Activated T-helper 1 cell treated with anti-CD3 and anti-CD28 coated beads, Interleukin-12 subunit alpha, Interleukin-12 subunit beta, Interleukin-2, Interleukin-4 antibody, amounts not matched to agents 30 ng/mL and 10 ng/mL and 1 ng/mL, durations not matched to agents 14 hours and 24 hours and 36 hours (primary cell): ENCODE measurements at regions not wholly inside any gene's neighbourhood (a gene's known extent, or its start where the extent isn't known, plus 50 kb on each side); places are given as distances from the start of the nearest gene placed in this dataset.

Experiments
- DNase-seq: peaks from one replicate; pipeline ENCODE4 v3.0.0; 2021; ENCODE audit warnings: low spot score
- H3K27ac Mint-ChIP-seq: one replicate; pipeline ENCODE4 v1.8.0; 2021; ENCODE audit warnings: mild to moderate bottlenecking, mixed read lengths
- H3K27me3 Mint-ChIP-seq: one replicate; pipeline ENCODE4 v1.8.0; 2022; ENCODE audit warnings: mild to moderate bottlenecking, moderate library complexity, mixed read lengths; ENCODE audit not compliant: insufficient read depth
- H3K36me3 Mint-ChIP-seq: one replicate; pipeline ENCODE4 v1.8.0; 2021; ENCODE audit warnings: low read depth, mixed read lengths
- H3K4me1 Mint-ChIP-seq: one replicate; pipeline ENCODE4 v1.8.0; 2021; ENCODE audit warnings: low read depth, mixed read lengths
- H3K4me3 Mint-ChIP-seq: one replicate; pipeline ENCODE4 v1.8.0; 2021; ENCODE audit warnings: mild to moderate bottlenecking, moderate library complexity, mixed read lengths
- H3K9me3 Mint-ChIP-seq: one replicate; pipeline ENCODE4 v1.8.0; 2021; ENCODE audit warnings: mixed read lengths
- intact Hi-C: fragments of 100-400 bp; cut with micrococcal nuclease; formaldehyde crosslinking; loops from one replicate; pipeline ENCODE4 v1.15.1; 2024

DNA sequence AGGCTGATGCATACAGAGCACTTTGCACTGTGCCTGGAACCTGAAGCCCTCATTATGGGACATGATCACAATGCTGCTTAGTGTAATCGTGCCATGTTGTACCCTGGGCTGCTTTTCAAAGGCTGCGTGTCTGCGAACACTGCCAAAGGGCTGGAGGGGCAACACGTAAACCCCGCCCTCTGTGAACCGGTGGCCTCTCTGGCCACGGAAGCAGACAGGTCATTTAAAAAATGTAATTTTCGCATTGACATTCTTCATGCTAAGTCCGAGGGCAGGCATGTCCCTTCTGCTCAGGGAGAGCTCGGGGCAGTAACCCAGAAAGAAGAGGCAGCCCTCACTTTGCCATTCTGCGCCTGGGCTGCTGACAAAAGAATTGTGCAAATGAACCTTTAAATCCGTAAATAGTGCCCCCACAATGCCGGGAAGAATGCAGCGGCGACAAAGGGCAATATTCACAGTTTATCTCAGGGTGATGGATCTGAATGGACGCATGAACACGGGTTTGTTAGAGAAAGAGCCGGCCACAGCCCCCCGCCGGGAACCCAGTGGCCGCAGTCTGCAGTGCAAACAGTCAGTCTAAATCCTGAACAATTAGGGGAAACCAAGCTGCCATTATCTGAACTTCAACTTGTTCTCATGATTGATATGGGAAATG is 226.1 kb downstream of the MYCN start:
- intact Hi-C loops: no loop called here
- no peaks in the 10 kb centered on the region for H3K36me3 Mint-ChIP-seq
- H3K4me3 Mint-ChIP-seq: no peak overlapping the region
- no peaks in the 10 kb centered on the region for H3K9me3 Mint-ChIP-seq
- H3K27ac Mint-ChIP-seq: no peak overlapping the region
- H3K27me3 Mint-ChIP-seq: no peaks in the 10 kb centered on the region
- no peaks in the 10 kb centered on the region for H3K4me1 Mint-ChIP-seq
- no peak for DNase-seq

DNA sequence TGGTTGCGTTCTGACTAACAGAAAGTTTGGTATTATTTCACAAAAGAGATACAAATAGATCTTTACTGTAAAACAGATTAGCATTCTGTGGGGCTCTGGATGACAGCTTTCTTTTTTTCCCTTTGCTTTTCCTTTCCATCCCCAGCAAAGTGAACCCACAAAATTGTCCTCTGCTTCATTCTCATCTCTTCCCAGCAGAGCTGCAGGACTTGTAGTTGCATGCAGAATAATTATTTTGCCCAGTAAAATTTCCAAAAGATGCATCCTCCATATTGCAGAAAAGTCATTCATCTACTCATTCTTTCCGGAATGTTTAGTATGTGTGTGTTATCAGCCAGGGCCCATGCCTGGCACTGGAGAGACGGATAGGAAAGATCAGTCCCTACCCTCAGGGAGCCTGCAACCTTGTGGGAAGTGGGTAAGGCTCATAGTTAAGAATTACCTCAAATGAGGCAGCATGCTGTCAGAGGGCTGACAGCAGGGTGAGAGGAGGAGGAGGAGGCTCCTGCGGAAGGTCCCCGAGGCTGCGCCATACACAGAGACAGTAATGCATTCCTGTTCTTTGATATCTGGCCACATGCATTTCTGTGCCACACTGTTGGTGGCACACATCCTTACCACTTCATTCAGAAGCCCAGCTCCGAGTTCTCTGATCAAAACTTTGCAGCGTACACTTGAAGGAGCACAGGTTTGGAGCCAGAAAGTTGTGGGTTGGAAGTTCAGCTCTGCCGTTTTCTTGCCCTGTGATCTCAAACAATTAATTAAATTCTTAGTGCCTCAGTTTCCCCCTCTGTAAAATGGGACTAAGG is 225.4 kb downstream of the MYCN start:
- Mint-ChIP-seq H3K36me3 (no peaks in the 10 kb centered on the region), H3K27ac (no peak overlapping the region), H3K9me3 (no peaks in the 10 kb centered on the region), H3K4me3 (no peak overlapping the region), H3K4me1 (no peaks in the 10 kb centered on the region), H3K27me3 (no peaks in the 10 kb centered on the region)
- intact Hi-C loops: no loop called here
- no peak for DNase-seq

DNA sequence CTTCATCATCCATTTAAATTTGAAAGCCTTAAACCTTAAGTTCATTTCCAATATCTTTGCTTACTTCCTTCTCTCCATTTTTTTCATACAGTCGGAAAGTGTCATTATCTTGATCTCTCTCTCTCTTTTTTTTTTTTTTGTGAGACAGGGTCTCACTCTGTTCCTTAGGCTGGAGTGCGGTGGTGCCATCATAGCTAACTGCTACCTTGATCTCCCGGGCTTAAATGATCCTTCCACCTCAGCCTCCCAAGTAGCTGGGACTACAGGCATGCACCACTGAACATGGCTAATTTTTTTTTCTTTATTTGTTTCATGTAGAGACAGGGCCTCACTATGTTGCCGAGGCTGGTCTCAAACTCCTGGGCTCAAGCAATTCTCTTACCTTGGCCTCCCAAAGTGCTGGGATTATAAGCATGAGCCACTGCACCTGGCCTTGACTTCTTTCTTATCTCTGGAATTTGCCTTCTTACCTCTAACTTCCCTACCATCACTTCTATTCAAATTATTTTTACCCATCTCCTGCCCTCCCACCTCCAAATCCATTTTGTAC is 222.2 kb downstream of the MYCN start:
- no peak overlapping the region for H3K27ac Mint-ChIP-seq
- H3K36me3 Mint-ChIP-seq: no peaks in the 10 kb centered on the region
- H3K9me3 Mint-ChIP-seq: no peaks in the 10 kb centered on the region
- intact Hi-C loops: no loop called here
- H3K27me3 Mint-ChIP-seq: peaks cover 2% of the 10 kb centered on the region
- DNase-seq: no peak
- H3K4me1 Mint-ChIP-seq: no peaks in the 10 kb centered on the region
- no peak overlapping the region for H3K4me3 Mint-ChIP-seq

DNA sequence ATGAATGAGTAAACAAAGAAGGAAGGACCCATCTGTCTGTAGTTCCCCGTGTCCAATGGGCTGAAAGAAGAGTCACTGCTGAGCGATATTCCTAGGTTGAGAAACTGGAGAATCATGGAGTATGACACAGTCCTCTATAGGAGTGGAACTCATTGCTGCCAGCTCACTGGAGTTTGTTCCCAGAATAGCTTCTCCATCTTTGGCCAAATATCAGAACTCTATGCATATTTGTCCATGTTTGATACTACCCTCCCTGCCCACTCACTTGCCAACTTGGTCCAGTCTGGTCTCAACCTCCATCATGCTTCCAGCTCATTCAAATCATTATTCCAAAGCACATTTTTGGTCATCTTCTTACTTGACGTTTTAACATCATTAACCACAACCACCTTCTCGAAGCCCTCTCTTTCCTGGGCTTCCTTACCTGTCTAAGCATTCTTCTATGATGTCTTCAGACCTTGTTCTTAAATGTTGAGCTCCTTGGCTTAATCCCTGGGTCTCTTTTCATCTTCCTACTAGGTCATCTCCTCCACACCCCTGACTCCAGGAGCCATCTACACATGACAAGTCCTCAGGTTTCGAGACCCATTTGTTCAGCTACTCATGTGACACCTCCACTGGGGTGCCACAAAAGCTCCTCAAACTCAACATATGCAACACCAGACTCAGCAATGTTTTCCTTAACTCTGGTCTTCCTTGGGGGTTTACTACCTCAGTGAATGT is 221.6 kb downstream of the MYCN start:
- Mint-ChIP-seq H3K9me3 (no peaks in the 10 kb centered on the region), H3K4me1 (no peaks in the 10 kb centered on the region), H3K4me3 (no peak overlapping the region), H3K36me3 (no peaks in the 10 kb centered on the region), H3K27me3 (peaks cover 2% of the 10 kb centered on the region), H3K27ac (no peak overlapping the region)
- intact Hi-C loops: no loop called here
- no peak for DNase-seq

DNA sequence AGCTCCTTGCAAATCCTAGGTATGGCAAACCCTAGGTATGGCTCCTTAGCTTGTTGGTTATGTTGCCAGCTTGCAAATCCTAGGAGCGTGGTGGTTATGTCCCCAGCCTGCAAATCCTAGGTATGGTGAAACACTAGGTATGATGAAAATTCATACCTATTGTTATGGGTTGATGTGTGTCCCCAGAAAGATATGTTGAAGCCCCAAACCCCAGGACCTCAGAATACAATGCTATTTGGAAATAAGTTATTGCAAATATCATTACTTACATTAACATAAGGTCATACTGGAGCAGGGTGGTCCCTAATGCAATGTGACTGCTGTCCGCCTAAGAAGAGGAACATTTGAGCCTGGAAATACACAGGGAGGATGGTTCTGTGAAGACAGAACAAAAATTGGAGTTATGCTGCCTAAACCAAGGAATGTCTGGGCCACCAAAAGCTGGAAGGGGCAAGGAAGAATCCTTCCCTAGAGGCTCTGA is 220.8 kb downstream of the MYCN start:
- Mint-ChIP-seq H3K27ac (no peak overlapping the region), H3K36me3 (no peaks in the 10 kb centered on the region), H3K4me3 (no peak overlapping the region), H3K4me1 (no peaks in the 10 kb centered on the region), H3K27me3 (peaks cover 2% of the 10 kb centered on the region), H3K9me3 (no peaks in the 10 kb centered on the region)
- no peak for DNase-seq
- intact Hi-C loops: no loop called here

DNA sequence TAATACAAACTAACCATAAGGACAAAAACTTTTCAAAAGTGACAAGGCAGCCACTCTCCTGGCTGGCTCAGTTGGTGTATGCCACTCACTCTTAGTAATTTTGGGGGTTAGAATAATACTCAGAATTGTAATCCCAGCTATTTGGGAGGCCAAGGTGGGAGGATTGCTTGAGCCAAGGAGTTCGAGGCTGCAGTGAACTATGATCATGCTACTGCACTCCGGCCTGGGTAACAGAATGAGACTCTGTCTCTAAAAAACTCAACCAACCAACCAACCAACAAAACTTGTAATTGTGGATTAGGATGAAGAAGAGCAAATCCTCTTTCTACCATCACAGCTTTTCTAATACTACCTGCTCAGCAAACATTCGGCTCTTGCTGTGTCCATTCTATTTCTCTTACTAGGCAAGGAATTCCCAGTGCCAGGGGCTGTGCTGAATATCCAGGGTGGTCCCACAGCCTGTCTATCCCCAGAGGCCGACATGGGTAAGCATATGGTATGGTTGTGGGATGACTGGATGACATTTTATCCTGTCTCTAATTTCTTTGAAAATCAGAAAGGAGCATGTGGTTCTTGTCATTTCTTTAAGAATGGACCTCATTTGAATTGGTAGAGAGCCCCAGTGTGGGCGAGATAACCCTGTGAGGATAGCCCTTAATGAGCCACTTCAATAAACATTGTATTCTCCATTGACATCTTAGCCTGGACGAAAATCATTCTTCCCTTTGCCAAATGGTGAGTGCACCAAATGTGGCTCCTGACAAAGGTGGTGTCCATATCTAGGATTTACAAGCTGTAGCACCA is 220.1 kb downstream of the MYCN start:
- Mint-ChIP-seq H3K4me3 (no peak overlapping the region), H3K27ac (no peak overlapping the region), H3K4me1 (no peaks in the 10 kb centered on the region), H3K27me3 (peaks cover 3% of the 10 kb centered on the region), H3K9me3 (no peaks in the 10 kb centered on the region), H3K36me3 (no peaks in the 10 kb centered on the region)
- intact Hi-C loops: no loop called here
- no peak for DNase-seq

DNA sequence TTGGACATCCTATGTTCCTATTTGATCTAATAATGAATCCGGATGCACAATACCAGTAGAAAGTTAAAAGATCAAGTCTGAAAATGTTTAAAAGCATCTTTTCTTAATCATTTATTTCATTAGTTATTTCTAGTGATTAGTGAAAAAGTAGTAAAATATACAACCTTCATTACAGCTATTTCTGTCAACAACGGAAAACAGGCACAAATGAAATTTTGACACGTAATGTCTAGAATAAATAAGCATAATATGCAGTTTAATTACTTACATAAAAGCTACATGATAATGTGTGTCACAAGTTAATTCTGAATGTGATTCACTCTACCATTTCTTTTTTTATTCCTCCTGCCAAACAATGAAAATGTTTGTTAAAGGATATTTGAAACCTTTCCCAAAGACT is 216.1 kb downstream of the MYCN start:
- H3K9me3 Mint-ChIP-seq: no peaks in the 10 kb centered on the region

DNA sequence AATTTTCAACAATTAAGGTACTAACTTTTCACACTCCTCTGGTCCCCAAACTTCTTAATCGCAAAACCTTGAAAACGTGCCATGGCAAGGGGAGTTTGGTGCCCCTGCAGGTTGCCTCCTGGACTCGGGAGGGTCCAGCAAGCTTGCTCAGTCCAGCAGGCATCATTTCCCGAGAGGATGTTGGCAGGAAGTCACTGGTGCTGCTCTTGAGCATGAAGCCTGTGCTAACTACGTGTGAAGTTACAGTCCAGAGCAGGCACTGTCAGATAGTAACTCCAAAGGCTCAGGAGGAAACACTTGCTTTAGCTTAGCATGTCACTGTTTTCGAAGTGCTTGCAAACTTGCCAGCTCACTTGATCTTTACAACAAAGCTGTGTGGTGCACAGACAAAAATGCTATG is 215.4 kb downstream of the MYCN start:
- H3K27me3 Mint-ChIP-seq: peaks cover 4% of the 10 kb centered on the region
- no peaks in the 10 kb centered on the region for H3K9me3 Mint-ChIP-seq
- no peak overlapping the region for H3K27ac Mint-ChIP-seq
- H3K4me3 Mint-ChIP-seq: no peak overlapping the region
- intact Hi-C loops: no loop called here
- DNase-seq: no peak
- H3K4me1 Mint-ChIP-seq: no peaks in the 10 kb centered on the region
- no peaks in the 10 kb centered on the region for H3K36me3 Mint-ChIP-seq

More for the DNA sequence above, 216.1 kb downstream of the MYCN start:
- no peak for DNase-seq
- intact Hi-C loops: no loop called here
- Mint-ChIP-seq H3K27ac (no peak overlapping the region), H3K36me3 (no peaks in the 10 kb centered on the region), H3K4me3 (no peak overlapping the region), H3K4me1 (no peaks in the 10 kb centered on the region), H3K27me3 (peaks cover 4% of the 10 kb centered on the region)

DNA sequence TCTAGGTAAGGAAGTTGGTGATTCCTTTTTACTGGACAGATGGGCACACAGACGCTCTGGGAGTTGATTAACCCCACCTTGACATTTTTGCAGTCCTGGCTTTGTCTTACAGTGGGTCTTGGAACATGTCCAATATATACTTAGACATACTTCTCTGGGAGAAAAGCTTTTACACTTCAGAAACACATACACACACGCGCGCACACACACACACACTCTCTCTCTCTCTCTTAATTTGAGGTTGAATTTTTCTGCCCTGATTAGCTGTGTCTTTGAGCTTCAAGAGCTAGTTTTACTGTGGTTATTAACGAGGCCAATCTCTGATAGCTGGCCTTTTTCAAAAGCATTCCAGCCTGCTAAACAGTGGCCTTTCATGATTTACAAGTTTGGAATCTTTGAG is 215.0 kb downstream of the MYCN start:
- no peaks in the 10 kb centered on the region for H3K9me3 Mint-ChIP-seq

DNA sequence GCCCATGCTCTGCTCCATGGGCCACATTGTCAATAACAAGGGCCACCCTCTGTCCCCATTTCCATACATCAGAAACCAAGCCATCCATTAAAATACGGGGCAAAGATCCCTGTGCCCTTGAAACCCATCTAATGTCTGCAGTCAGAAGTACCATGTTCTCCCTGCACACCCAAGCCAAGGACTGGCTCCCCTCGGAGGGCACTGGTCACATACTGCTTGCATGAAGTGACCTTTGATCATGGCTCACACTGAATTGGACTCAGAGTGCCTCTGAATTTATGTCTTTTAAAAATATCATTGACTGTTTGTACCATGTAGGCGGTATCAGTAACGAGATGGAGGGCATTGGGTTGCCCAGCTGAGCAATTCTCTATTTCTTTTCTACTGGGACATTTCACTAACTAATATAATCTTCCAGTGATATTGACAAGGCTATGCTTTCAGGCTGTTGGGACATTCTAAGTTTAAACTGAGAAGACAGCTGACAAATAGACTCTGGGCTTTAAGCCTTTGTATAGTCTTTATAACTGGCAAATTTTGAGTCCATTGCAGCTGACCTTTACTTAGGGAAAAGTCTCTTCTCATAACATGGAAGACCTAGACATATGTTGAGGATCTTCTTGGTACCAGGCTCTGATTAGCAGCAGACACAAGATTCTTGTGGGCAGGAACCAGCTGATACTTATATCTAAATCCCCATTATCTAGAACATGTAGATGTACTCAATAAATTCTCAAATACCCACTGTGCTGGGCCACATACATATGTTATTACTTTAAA is 214.3 kb downstream of the MYCN start:
- DNase-seq: no peak
- Mint-ChIP-seq H3K4me3 (no peak overlapping the region), H3K27me3 (peaks cover 4% of the 10 kb centered on the region), H3K9me3 (no peaks in the 10 kb centered on the region), H3K36me3 (no peaks in the 10 kb centered on the region), H3K4me1 (no peaks in the 10 kb centered on the region), H3K27ac (no peak overlapping the region)
- intact Hi-C loops: no loop called here

More for the DNA sequence above, 215.0 kb downstream of the MYCN start:
- intact Hi-C loops: no loop called here
- Mint-ChIP-seq H3K27ac (no peak overlapping the region), H3K4me1 (no peaks in the 10 kb centered on the region), H3K27me3 (peaks cover 4% of the 10 kb centered on the region), H3K4me3 (no peak overlapping the region), H3K36me3 (no peaks in the 10 kb centered on the region)
- no peak for DNase-seq

DNA sequence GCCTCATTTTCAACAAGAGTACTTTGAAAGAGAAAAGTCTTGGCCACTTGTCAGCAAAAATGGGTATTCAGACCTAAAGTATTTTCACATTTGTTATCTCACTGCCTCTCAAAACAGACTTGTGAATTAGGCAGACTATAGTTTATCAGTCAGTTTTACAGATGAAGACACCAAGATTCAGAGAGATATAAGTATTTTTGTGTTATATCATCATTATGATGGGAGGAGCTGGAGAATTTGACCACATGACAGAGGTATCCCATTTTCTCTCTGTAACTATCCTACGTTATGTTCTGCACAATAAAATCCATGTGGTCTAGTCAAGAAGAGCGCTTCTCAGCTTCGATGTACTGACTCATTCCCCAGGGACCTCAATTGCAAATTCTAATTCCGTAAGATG is 213.7 kb downstream of the MYCN start:
- H3K4me3 Mint-ChIP-seq: no peak overlapping the region
- H3K27me3 Mint-ChIP-seq: peaks cover 4% of the 10 kb centered on the region
- intact Hi-C loops: no loop called here
- no peak for DNase-seq
- H3K9me3 Mint-ChIP-seq: no peaks in the 10 kb centered on the region
- H3K4me1 Mint-ChIP-seq: no peaks in the 10 kb centered on the region
- H3K27ac Mint-ChIP-seq: no peak overlapping the region
- H3K36me3 Mint-ChIP-seq: no peaks in the 10 kb centered on the region

DNA sequence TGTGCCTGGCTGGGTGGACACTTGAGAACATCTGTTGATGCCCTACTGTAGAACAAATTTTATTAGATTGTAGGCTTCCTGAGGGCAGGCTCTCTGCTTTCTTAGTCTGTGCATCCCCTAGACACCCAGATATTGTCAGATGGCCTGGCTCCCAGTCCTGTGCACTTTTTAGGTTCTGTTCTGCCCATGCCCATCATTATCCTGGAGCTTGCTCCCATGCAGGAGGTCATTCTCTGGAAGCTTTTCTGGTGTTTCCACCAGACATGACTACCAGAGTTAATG is 213.3 kb downstream of the MYCN start:
- Mint-ChIP-seq H3K4me3 (no peak overlapping the region), H3K27ac (no peak overlapping the region), H3K9me3 (no peaks in the 10 kb centered on the region), H3K36me3 (no peaks in the 10 kb centered on the region), H3K27me3 (peaks cover 2% of the 10 kb centered on the region), H3K4me1 (no peaks in the 10 kb centered on the region)
- intact Hi-C loops: no loop called here
- DNase-seq: no peak
